ENCODE measurements at regions not wholly inside any gene's neighbourhood (a gene's known extent, or its start where the extent isn't known, plus 50 kb on each side); places are given as distances from the start of the nearest gene placed in this dataset.

GRCh38 chr1:9477535-9477934 lies 61.7 kb upstream of the SLC25A33 start:
- Histone ChIP-seq H4K20me1 (ENCODE audit: insufficient read depth) (no peaks in the 10 kb centered on the region), H3K4me3 (no peak overlapping the region), H3K36me3 (ENCODE audit: low read depth) (no peaks in the 10 kb centered on the region), H3K9me3 (ENCODE audit: low read depth) (no peaks in the 10 kb centered on the region), H3K4me1 (ENCODE audit: insufficient read depth) (peaks cover 15% of the 10 kb centered on the region), H3K27me3 (replicated peaks; ENCODE audit: insufficient read depth) (no peaks in the 10 kb centered on the region; the same call in 1 of the 2 replicates), H3F3A (ENCODE audit: insufficient read depth) (peaks cover 2% of the 10 kb centered on the region; the same call in 1 of the 2 replicates), H2AFZ (no peak overlapping the region), H3K9ac (no peak overlapping the region), H3K4me2 (ENCODE audit: unreplicated experiment) (no peak overlapping the region), H3K79me2 (ENCODE audit: insufficient read depth) (no peaks in the 10 kb centered on the region), H3K27ac (no peak overlapping the region), H3K9me2 (ENCODE audit: insufficient read depth) (no peaks in the 10 kb centered on the region)
- in situ Hi-C loops (cut with MboI): no loop called here
- no peak for TF ChIP-seq EZH2 (IDR thresholded peaks at IDR 0.05; ENCODE audit: insufficient read depth, poor library complexity, severe bottlenecking)
- TF ChIP-seq EZH2phosphoT487 (IDR thresholded peaks at IDR 0.05; ENCODE audit: insufficient read depth, low read depth): no peak
- 74 to 86% methylated on average over 4 of the region's 4 CpGs for WGBS, 2 experiments (ENCODE audit: low coverage in 1 of 2, low lambda C conversion rate in 2 of 2, missing lambda C conversion rate in 2 of 2)
- no peak for DNase-seq

- no peak overlapping the region for H2AFZ ChIP-seq
- H3K9me3 ChIP-seq (ENCODE audit: low read depth): no peaks in the 10 kb centered on the region
- H3K79me2 ChIP-seq (ENCODE audit: insufficient read depth): no peaks in the 10 kb centered on the region
- H3K4me1 ChIP-seq (ENCODE audit: insufficient read depth): peaks cover 11% of the 10 kb centered on the region; the same call in 1 of the 2 replicates
- H4K20me1 ChIP-seq (ENCODE audit: insufficient read depth): no peaks in the 10 kb centered on the region
- H3F3A ChIP-seq (ENCODE audit: insufficient read depth): 0 out of 2 replicates have a peak, but pooled peaks cover 2% of the 10 kb centered on the region
- TF ChIP-seq EZH2 (IDR thresholded peaks at IDR 0.05; ENCODE audit: insufficient read depth, poor library complexity, severe bottlenecking) (no peak), EZH2phosphoT487 (IDR thresholded peaks at IDR 0.05; ENCODE audit: insufficient read depth, low read depth) (no peak)
- no peaks in the 10 kb centered on the region for H3K9me2 ChIP-seq (ENCODE audit: insufficient read depth)
- H3K27ac ChIP-seq: no peak overlapping the region
- H3K4me2 ChIP-seq (ENCODE audit: unreplicated experiment): no peak overlapping the region
- no peak overlapping the region for H3K4me3 ChIP-seq
- H3K27me3 ChIP-seq (replicated peaks; ENCODE audit: insufficient read depth): no peaks in the 10 kb centered on the region; the same call in 1 of the 2 replicates
- no peak overlapping the region for H3K9ac ChIP-seq
- WGBS, 2 experiments (ENCODE audit: low coverage in 1 of 2, low lambda C conversion rate in 2 of 2, missing lambda C conversion rate in 2 of 2): 82 to 86% methylated on average over 6 of the region's 6 CpGs
- no peaks in the 10 kb centered on the region for H3K36me3 ChIP-seq (ENCODE audit: low read depth)
- in situ Hi-C loops (cut with MboI): no loop called here
- no peak for DNase-seq
These were observed 61.2 kb upstream of the SLC25A33 start for GRCh38 chr1:9478021-9478420.

GRCh38 chr1:9481048-9481447 lies 58.2 kb upstream of the SLC25A33 start:
- Histone ChIP-seq H3K4me2 (ENCODE audit: unreplicated experiment) (no peak overlapping the region), H2AFZ (no peak overlapping the region), H3K4me1 (ENCODE audit: insufficient read depth) (no peaks in the 10 kb centered on the region), H3K79me2 (ENCODE audit: insufficient read depth) (no peaks in the 10 kb centered on the region), H3K36me3 (ENCODE audit: low read depth) (no peaks in the 10 kb centered on the region), H3K27ac (no peak overlapping the region), H3K27me3 (replicated peaks; ENCODE audit: insufficient read depth) (no peaks in the 10 kb centered on the region; the same call in 1 of the 2 replicates), H3K9ac (no peak overlapping the region), H3K9me2 (ENCODE audit: insufficient read depth) (no peaks in the 10 kb centered on the region), H3K4me3 (no peak overlapping the region), H4K20me1 (ENCODE audit: insufficient read depth) (no peaks in the 10 kb centered on the region), H3K9me3 (ENCODE audit: low read depth) (no peaks in the 10 kb centered on the region), H3F3A (ENCODE audit: insufficient read depth) (0 out of 2 replicates have a peak, but pooled peaks cover 2% of the 10 kb centered on the region)
- in situ Hi-C loops (cut with MboI): loop anchor here (10.0 kb wide), 1 partner anchor 196 kb away; no protein-coding TSS in a partner anchor
- no peak for DNase-seq
- TF ChIP-seq EZH2phosphoT487 (IDR thresholded peaks at IDR 0.05; ENCODE audit: insufficient read depth, low read depth): no peak
- TF ChIP-seq EZH2 (IDR thresholded peaks at IDR 0.05; ENCODE audit: insufficient read depth, poor library complexity, severe bottlenecking): no peak
- 53 to 57% methylated on average over 6 of the region's 6 CpGs for WGBS, 2 experiments (ENCODE audit: low coverage in 1 of 2, low lambda C conversion rate in 2 of 2, missing lambda C conversion rate in 2 of 2)

- WGBS, 2 experiments (ENCODE audit: low coverage in 1 of 2, low lambda C conversion rate in 2 of 2, missing lambda C conversion rate in 2 of 2): 76 to 77% methylated on average over 9 of the region's 9 CpGs
- TF ChIP-seq EZH2phosphoT487 (IDR thresholded peaks at IDR 0.05; ENCODE audit: insufficient read depth, low read depth) (no peak), EZH2 (IDR thresholded peaks at IDR 0.05; ENCODE audit: insufficient read depth, poor library complexity, severe bottlenecking) (no peak)
- Histone ChIP-seq H3K27me3 (replicated peaks; ENCODE audit: insufficient read depth) (no peaks in the 10 kb centered on the region; the same call in 1 of the 2 replicates), H2AFZ (no peak overlapping the region), H3K36me3 (ENCODE audit: low read depth) (no peaks in the 10 kb centered on the region), H4K20me1 (ENCODE audit: insufficient read depth) (no peaks in the 10 kb centered on the region), H3K4me2 (ENCODE audit: unreplicated experiment) (no peak overlapping the region), H3K79me2 (ENCODE audit: insufficient read depth) (no peaks in the 10 kb centered on the region), H3F3A (ENCODE audit: insufficient read depth) (0 out of 2 replicates have a peak, but pooled peaks cover 2% of the 10 kb centered on the region), H3K9me3 (ENCODE audit: low read depth) (no peaks in the 10 kb centered on the region), H3K9me2 (ENCODE audit: insufficient read depth) (no peaks in the 10 kb centered on the region), H3K4me1 (ENCODE audit: insufficient read depth) (no peaks in the 10 kb centered on the region), H3K4me3 (no peak overlapping the region), H3K9ac (no peak overlapping the region), H3K27ac (no peak overlapping the region)
- in situ Hi-C loops (cut with MboI): loop anchor here (10.0 kb wide), 1 partner anchor 198 kb away; no protein-coding TSS in a partner anchor
- no peak for DNase-seq
These were observed 56.9 kb upstream of the SLC25A33 start for GRCh38 chr1:9482403-9482802.

Measured in GM23248 (cell line).